GM11168 (cell line): ENCODE measurements at regions not wholly inside any gene's neighbourhood (a gene's known extent, or its start where the extent isn't known, plus 50 kb on each side); places are given as distances from the start of the nearest gene placed in this dataset.

Source experiments
- in situ Hi-C: fragments of 300-500 bp; cut with MboI; formaldehyde crosslinking; loops from one replicate; pipeline ENCODE4 v1.12.0; 2022; ENCODE audit warnings: low sequenced_read_pairs; ENCODE audit not compliant: unreplicated experiment

GRCh38 chr2:7992612-7993602 is 688.9 kb upstream of the ID2 start:
- in situ Hi-C loops = loop anchor here (10.0 kb wide), 1 partner anchor 692 kb away; the partner anchor contains the start of gene ID2

- in situ Hi-C loops = loop anchor here (10.0 kb wide), 1 partner anchor 690 kb away; the partner anchor contains the start of gene ID2
Measured at GRCh38 chr2:7994397-7994951, 687.4 kb upstream of the ID2 start.

- in situ Hi-C loops = loop anchor here (10.0 kb wide), 1 partner anchor 688 kb away; the partner anchor contains the start of gene ID2
Measured at GRCh38 chr2:7997279-7997678, 684.6 kb upstream of the ID2 start.

GRCh38 chr2:7999683-8000476 is 682.0 kb upstream of the ID2 start:
- in situ Hi-C loops = loop anchor here (10.0 kb wide), 1 partner anchor 685 kb away; the partner anchor contains the start of gene ID2

GRCh38 chr2:8000870-8001269 is 681.0 kb upstream of the ID2 start:
- in situ Hi-C loops = no loop called here

- in situ Hi-C loops = no loop called here
Measured at GRCh38 chr2:8002765-8003393, 679.0 kb upstream of the ID2 start.

- in situ Hi-C loops = no loop called here
Measured at GRCh38 chr2:8003462-8004075, 678.3 kb upstream of the ID2 start.

GRCh38 chr2:8004250-8004681 is 677.6 kb upstream of the ID2 start:
- in situ Hi-C loops = no loop called here

- in situ Hi-C loops = no loop called here
Measured at GRCh38 chr2:8006181-8006580, 675.7 kb upstream of the ID2 start.

GRCh38 chr2:8006626-8007025 is 675.2 kb upstream of the ID2 start:
- in situ Hi-C loops = no loop called here

- in situ Hi-C loops = no loop called here
Measured at GRCh38 chr2:8009010-8009597, 672.8 kb upstream of the ID2 start.

GRCh38 chr2:8015848-8016600 is 665.8 kb upstream of the ID2 start:
- in situ Hi-C loops = no loop called here

GRCh38 chr2:8016688-8017087 is 665.2 kb upstream of the ID2 start:
- in situ Hi-C loops = no loop called here

GRCh38 chr2:8018956-8019355 is 662.9 kb upstream of the ID2 start:
- in situ Hi-C loops = no loop called here

- in situ Hi-C loops = no loop called here
Measured at GRCh38 chr2:8019934-8020333, 661.9 kb upstream of the ID2 start.

GRCh38 chr2:8021921-8022320 is 659.9 kb upstream of the ID2 start:
- in situ Hi-C loops = no loop called here

- in situ Hi-C loops = no loop called here
Measured at GRCh38 chr2:8022908-8023640, 658.8 kb upstream of the ID2 start.

GRCh38 chr2:8024506-8024905 is 657.4 kb upstream of the ID2 start:
- in situ Hi-C loops = no loop called here
